ENCODE measurements at regions not wholly inside any gene's neighbourhood (a gene's known extent, or its start where the extent isn't known, plus 50 kb on each side); places are given as distances from the start of the nearest gene placed in this dataset.
"Not testable (repeated sequence)": the region's sequence is repeated elsewhere in the genome, so short reads cannot be mapped to it uniquely, and the experiment has no call there.

- no peaks in the 10 kb centered on the region for H3K27me3 ChIP-seq (ENCODE audit: insufficient read depth, poor library complexity, severe bottlenecking)
- no peaks in the 10 kb centered on the region for H3K36me3 ChIP-seq (ENCODE audit: low read depth)
- DNase-seq (ENCODE audit: low spot score) (no peak), ATAC-seq (ENCODE audit: low read depth) (no peak)
- H3K4me3 ChIP-seq (ENCODE audit: severe bottlenecking): no peak overlapping the region
- H3K27ac ChIP-seq (ENCODE audit: poor library complexity, severe bottlenecking): no peak overlapping the region
- no peaks in the 10 kb centered on the region for H3K9me3 ChIP-seq (ENCODE audit: severe bottlenecking)
- no peaks in the 10 kb centered on the region for H3K4me1 ChIP-seq (ENCODE audit: insufficient read depth, poor library complexity, severe bottlenecking)
- no peak for TF ChIP-seq CTCF (IDR thresholded peaks at IDR 0.05; ENCODE audit: poor library complexity, severe bottlenecking)
These were observed 455.5 kb upstream of the MEIS1 start for GRCh38 chr2:65979446-65979845.

GRCh38 chr2:65974067-65974723 is 460.7 kb upstream of the MEIS1 start:
- no peak for ATAC-seq (ENCODE audit: low read depth)
- DNase-seq (ENCODE audit: low spot score): no peak
- TF ChIP-seq CTCF (IDR thresholded peaks at IDR 0.05; ENCODE audit: poor library complexity, severe bottlenecking): peak; percentile 9

GRCh38 chr2:65969161-65969560 is 465.8 kb upstream of the MEIS1 start:
- no peaks in the 10 kb centered on the region for H3K9me3 ChIP-seq (ENCODE audit: severe bottlenecking)
- no peaks in the 10 kb centered on the region for H3K27me3 ChIP-seq (ENCODE audit: insufficient read depth, poor library complexity, severe bottlenecking)
- H3K36me3 ChIP-seq (ENCODE audit: low read depth): no peaks in the 10 kb centered on the region
- ATAC-seq (ENCODE audit: low read depth) (no peak), DNase-seq (ENCODE audit: low spot score) (no peak)
- no peak overlapping the region for H3K4me3 ChIP-seq (ENCODE audit: severe bottlenecking)
- no peak for TF ChIP-seq CTCF (IDR thresholded peaks at IDR 0.05; ENCODE audit: poor library complexity, severe bottlenecking)
- H3K27ac ChIP-seq (ENCODE audit: poor library complexity, severe bottlenecking): no peak overlapping the region
- H3K4me1 ChIP-seq (ENCODE audit: insufficient read depth, poor library complexity, severe bottlenecking): no peaks in the 10 kb centered on the region

More at GRCh38 chr2:65974067-65974723, 460.7 kb upstream of the MEIS1 start:
- Histone ChIP-seq H3K9me3 (ENCODE audit: severe bottlenecking) (no peaks in the 10 kb centered on the region), H3K27ac (ENCODE audit: poor library complexity, severe bottlenecking) (no peak overlapping the region), H3K27me3 (ENCODE audit: insufficient read depth, poor library complexity, severe bottlenecking) (no peaks in the 10 kb centered on the region), H3K36me3 (ENCODE audit: low read depth) (no peaks in the 10 kb centered on the region), H3K4me1 (ENCODE audit: insufficient read depth, poor library complexity, severe bottlenecking) (no peaks in the 10 kb centered on the region), H3K4me3 (ENCODE audit: severe bottlenecking) (no peak overlapping the region)

- not testable (repeated sequence) for H3K36me3 ChIP-seq (ENCODE audit: low read depth); DNase-seq (ENCODE audit: low spot score); H3K9me3 ChIP-seq (ENCODE audit: severe bottlenecking); ATAC-seq (ENCODE audit: low read depth); H3K4me1 ChIP-seq (ENCODE audit: insufficient read depth, poor library complexity, severe bottlenecking); H3K4me3 ChIP-seq (ENCODE audit: severe bottlenecking); H3K27me3 ChIP-seq (ENCODE audit: insufficient read depth, poor library complexity, severe bottlenecking); H3K27ac ChIP-seq (ENCODE audit: poor library complexity, severe bottlenecking)
These were observed 471.6 kb upstream of the MEIS1 start for GRCh38 chr2:65963303-65963702.

- Histone ChIP-seq H3K4me3 (ENCODE audit: severe bottlenecking) (no peak overlapping the region), H3K27ac (ENCODE audit: poor library complexity, severe bottlenecking) (no peak overlapping the region), H3K4me1 (ENCODE audit: insufficient read depth, poor library complexity, severe bottlenecking) (no peaks in the 10 kb centered on the region)
These were observed 474.0 kb upstream of the MEIS1 start for GRCh38 chr2:65960953-65961352.

More at GRCh38 chr2:65960953-65961352, 474.0 kb upstream of the MEIS1 start:
- no peak for TF ChIP-seq CTCF (IDR thresholded peaks at IDR 0.05; ENCODE audit: poor library complexity, severe bottlenecking)
- H3K9me3 ChIP-seq (ENCODE audit: severe bottlenecking): no peaks in the 10 kb centered on the region
- H3K27me3 ChIP-seq (ENCODE audit: insufficient read depth, poor library complexity, severe bottlenecking): no peaks in the 10 kb centered on the region
- DNase-seq (ENCODE audit: low spot score) (no peak), ATAC-seq (ENCODE audit: low read depth) (no peak)
- H3K36me3 ChIP-seq (ENCODE audit: low read depth): no peaks in the 10 kb centered on the region

Data from RWPE2 (cell line).